Esophagus muscularis mucosa (tissue), 4 donors: ENCODE measurements at regions not wholly inside any gene's neighbourhood (a gene's known extent, or its start where the extent isn't known, plus 50 kb on each side); places are given as distances from the start of the nearest gene placed in this dataset.

ENCODE experiments used
- DNase-seq: peaks from one replicate; pipeline ENCODE4 v3.0.0-alpha.2; 2017; ENCODE audit errors: extremely low spot score
- H3K27ac ChIP-seq, 4 donors: fragments of 200-600 bp; sonication (generic); replicated peaks in 1 of 4; 1 replicate in 3 of 4; 2 replicates in 1 of 4; pipeline ENCODE4 v1.5.1; 2016 to 2019; ENCODE audit warnings: mild to moderate bottlenecking in 1 of 4
- H3K27me3 ChIP-seq, 4 donors: fragments of 200-600 bp; sonication (generic); one replicate each; pipeline versions ENCODE4 v1.5.1 to v1.6.0; 2016 to 2019
- H3K36me3 ChIP-seq, 4 donors: fragments of 200-600 bp; sonication (generic); one replicate each; pipeline ENCODE4 v1.5.1; 2016 to 2019
- H3K4me1 ChIP-seq, 4 donors: fragments of 200-600 bp; sonication (generic); one replicate each; pipeline ENCODE4 v1.5.1; 2016 to 2019
- H3K4me3 ChIP-seq, 4 donors: fragments of 200-600 bp; sonication (generic); 1 replicate in 2 of 4; 2 replicates in 2 of 4; pipeline ENCODE4 v1.5.1; 2016 to 2019; ENCODE audit warnings: mild to moderate bottlenecking in 4 of 4, moderate library complexity in 1 of 4
- H3K9me3 ChIP-seq, 4 donors: fragments of 200-600 bp; sonication (generic); 1 replicate in 3 of 4; 2 replicates in 1 of 4; pipeline ENCODE4 v1.5.1; 2016 to 2019
- EP300 ChIP-seq: sonication (generic); formaldehyde crosslinking; IDR thresholded peaks from one replicate; pipeline ENCODE4 v1.6.1; 2017; ENCODE audit warnings: antibody characterized with exemption
- POLR2A ChIP-seq: fragments of 450-650 bp; IDR thresholded peaks from one replicate; pipeline ENCODE4 v1.6.1; 2017; ENCODE audit warnings: antibody characterized with exemption, moderate library complexity, mild to moderate bottlenecking, low read depth
- POLR2AphosphoS5 ChIP-seq, 2 donors: sonication (generic); formaldehyde crosslinking; IDR thresholded peaks; one replicate each; pipeline ENCODE4 v1.6.1; 2017; ENCODE audit warnings: antibody characterized with exemption in 2 of 2
- WGBS: methylation state at CpG from one replicate; pipeline ENCODE4 v1.1.5; 2018; 5-methylcytosine and 5-hydroxymethylcytosine counted together
- intact Hi-C: fragments of 100-400 bp; cut with DNase I; formaldehyde crosslinking; loops from one replicate; pipeline ENCODE4 v1.15.1; 2023
- TF ChIP-seq, protein P1 (sequence below), 3 experiments: fragments of 200-600 bp in 2 of 3; fragments of 450-650 bp in 1 of 3; sonication (generic) in 2 of 3; IDR thresholded peaks; one replicate each; pipeline ENCODE4 v1.5.1; 2017 to 2019; ENCODE audit warnings: antibody characterized with exemption in 3 of 3, mild to moderate bottlenecking in 2 of 3, moderate library complexity in 1 of 3

DNA sequence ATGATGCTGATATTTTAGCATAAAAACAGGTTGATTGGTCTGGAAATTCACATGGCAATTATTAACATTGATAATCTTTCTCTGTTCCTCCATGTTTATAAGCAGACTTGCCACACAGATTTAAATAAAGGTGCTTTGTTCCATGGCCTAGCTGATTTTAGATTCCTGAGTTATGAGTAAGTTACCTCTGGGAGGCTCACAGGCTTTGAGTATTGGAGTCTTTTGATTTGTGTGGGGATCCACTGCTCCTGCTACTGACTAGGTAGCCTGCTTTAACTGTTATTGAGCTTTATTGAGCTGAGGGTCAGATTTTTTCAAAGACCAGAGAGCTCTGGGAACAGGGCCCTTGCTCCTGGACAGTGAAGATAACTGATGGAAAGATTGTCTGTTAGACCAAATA lies 166.1 kb downstream of the ANKRD30B start:
- H3K27me3 ChIP-seq, result no peaks in the 10 kb centered on the region
- no peaks in the 10 kb centered on the region for H3K36me3 ChIP-seq
- intact Hi-C loops, result no loop called here

DNA sequence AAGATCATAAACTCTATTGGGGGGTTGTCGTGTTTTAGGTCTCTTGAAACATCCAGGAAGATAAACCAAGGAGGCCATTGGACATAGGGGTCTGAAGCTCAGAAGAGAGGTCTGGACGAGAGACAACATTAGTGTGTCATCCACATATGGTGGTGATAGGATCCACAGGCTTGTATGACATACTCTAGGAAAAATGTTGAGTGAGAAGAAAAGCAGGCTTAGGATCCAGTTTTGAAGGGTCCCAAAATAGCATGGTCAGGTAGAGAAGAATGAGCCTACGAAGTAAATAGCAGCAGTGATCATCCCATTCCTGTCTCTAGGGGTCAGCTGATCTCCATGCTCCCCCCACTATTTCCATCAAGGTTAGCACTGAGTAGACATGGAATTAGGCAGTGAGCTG lies 166.8 kb downstream of the ANKRD30B start:
- Histone ChIP-seq H3K27me3 (no peaks in the 10 kb centered on the region), H3K4me1 (no peaks in the 10 kb centered on the region), H3K27ac (no peak overlapping the region), H3K36me3 (no peaks in the 10 kb centered on the region), H3K4me3 (no peak overlapping the region), H3K9me3 (no peaks in the 10 kb centered on the region)
- no peak for DNase-seq
- intact Hi-C loops, result no loop called here
- TF ChIP-seq POLR2AphosphoS5 (IDR thresholded peaks at IDR 0.05) (no peak), EP300 (no peak), POLR2A (no peak)
- TF ChIP-seq, protein P1, sequence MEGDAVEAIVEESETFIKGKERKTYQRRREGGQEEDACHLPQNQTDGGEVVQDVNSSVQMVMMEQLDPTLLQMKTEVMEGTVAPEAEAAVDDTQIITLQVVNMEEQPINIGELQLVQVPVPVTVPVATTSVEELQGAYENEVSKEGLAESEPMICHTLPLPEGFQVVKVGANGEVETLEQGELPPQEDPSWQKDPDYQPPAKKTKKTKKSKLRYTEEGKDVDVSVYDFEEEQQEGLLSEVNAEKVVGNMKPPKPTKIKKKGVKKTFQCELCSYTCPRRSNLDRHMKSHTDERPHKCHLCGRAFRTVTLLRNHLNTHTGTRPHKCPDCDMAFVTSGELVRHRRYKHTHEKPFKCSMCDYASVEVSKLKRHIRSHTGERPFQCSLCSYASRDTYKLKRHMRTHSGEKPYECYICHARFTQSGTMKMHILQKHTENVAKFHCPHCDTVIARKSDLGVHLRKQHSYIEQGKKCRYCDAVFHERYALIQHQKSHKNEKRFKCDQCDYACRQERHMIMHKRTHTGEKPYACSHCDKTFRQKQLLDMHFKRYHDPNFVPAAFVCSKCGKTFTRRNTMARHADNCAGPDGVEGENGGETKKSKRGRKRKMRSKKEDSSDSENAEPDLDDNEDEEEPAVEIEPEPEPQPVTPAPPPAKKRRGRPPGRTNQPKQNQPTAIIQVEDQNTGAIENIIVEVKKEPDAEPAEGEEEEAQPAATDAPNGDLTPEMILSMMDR (IDR thresholded peaks at IDR 0.05), result no peak
- WGBS, result 60% methylated on average over 3 of the region's 3 CpGs

More for the DNA sequence above, 166.1 kb downstream of the ANKRD30B start:
- Histone ChIP-seq H3K9me3 (no peaks in the 10 kb centered on the region), H3K4me3 (no peak overlapping the region), H3K27ac (no peak overlapping the region), H3K4me1 (no peaks in the 10 kb centered on the region)
- DNase-seq, result peak; percentile 50
- TF ChIP-seq POLR2AphosphoS5 (IDR thresholded peaks at IDR 0.05) (no peak), POLR2A (no peak), EP300 (no peak)
- TF ChIP-seq, protein P1 (IDR thresholded peaks at IDR 0.05), result no peak

GRCh38 chr18:14916181-14916580 lies 168.2 kb downstream of the ANKRD30B start:
- intact Hi-C loops, result no loop called here
- no peaks in the 10 kb centered on the region for H3K36me3 ChIP-seq
- H3K4me1 ChIP-seq, result no peaks in the 10 kb centered on the region
- TF ChIP-seq, protein P1 (IDR thresholded peaks at IDR 0.05), result no peak
- TF ChIP-seq POLR2AphosphoS5 (IDR thresholded peaks at IDR 0.05) (no peak), POLR2A (no peak), EP300 (no peak)
- WGBS, result 25% methylated on average over 1 of the region's 1 CpG
- H3K4me3 ChIP-seq, result no peak overlapping the region
- no peaks in the 10 kb centered on the region for H3K9me3 ChIP-seq
- H3K27ac ChIP-seq, result no peak overlapping the region
- no peaks in the 10 kb centered on the region for H3K27me3 ChIP-seq
- peak; percentile 90 for DNase-seq

GRCh38 chr18:14916851-14917250 lies 168.9 kb downstream of the ANKRD30B start:
- H3K9me3 ChIP-seq, result no peaks in the 10 kb centered on the region
- no peaks in the 10 kb centered on the region for H3K4me1 ChIP-seq
- no peaks in the 10 kb centered on the region for H3K36me3 ChIP-seq
- H3K27ac ChIP-seq, result no peak overlapping the region
- H3K27me3 ChIP-seq, result no peaks in the 10 kb centered on the region
- H3K4me3 ChIP-seq, result no peak overlapping the region
- WGBS, result 73% methylated on average over 6 of the region's 6 CpGs
- TF ChIP-seq, protein P1 (IDR thresholded peaks at IDR 0.05), result no peak
- no peak for TF ChIP-seq EP300
- no peak for TF ChIP-seq POLR2A
- no peak for TF ChIP-seq POLR2AphosphoS5 (IDR thresholded peaks at IDR 0.05)
- intact Hi-C loops, result no loop called here
- DNase-seq, result peak; percentile 77

DNA sequence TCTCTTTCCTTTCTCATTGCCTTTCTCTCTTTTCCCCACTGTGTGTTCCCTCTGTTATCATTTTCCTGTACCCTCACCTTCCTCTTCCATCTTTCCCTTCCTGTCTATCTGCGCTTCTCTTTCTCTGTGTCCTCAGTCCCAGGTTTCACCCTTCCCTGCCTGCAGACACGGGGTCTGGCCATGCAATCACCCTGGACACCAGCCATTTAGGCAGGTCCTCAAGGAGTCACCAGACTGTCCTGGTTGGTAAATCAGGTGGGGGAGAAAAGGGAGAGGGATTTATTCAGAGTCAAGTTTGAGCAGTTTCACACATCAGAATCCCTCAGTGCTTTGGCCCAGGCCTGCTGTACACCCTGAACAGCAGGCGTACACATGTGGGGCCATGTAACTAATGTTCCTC lies 169.3 kb downstream of the ANKRD30B start:
- Histone ChIP-seq H3K9me3 (no peaks in the 10 kb centered on the region), H3K27me3 (no peaks in the 10 kb centered on the region), H3K36me3 (no peaks in the 10 kb centered on the region), H3K4me3 (no peak overlapping the region), H3K4me1 (no peaks in the 10 kb centered on the region), H3K27ac (no peak overlapping the region)
- intact Hi-C loops, result no loop called here
- no peak for DNase-seq
- WGBS, result 80% methylated on average over 2 of the region's 3 CpGs
- TF ChIP-seq, protein P1 (IDR thresholded peaks at IDR 0.05), result no peak
- TF ChIP-seq POLR2AphosphoS5 (IDR thresholded peaks at IDR 0.05) (no peak), POLR2A (no peak), EP300 (no peak)
